ENCODE measurements at regions not wholly inside any gene's neighbourhood (a gene's known extent, or its start where the extent isn't known, plus 50 kb on each side); places are given as distances from the start of the nearest gene placed in this dataset.

DNA sequence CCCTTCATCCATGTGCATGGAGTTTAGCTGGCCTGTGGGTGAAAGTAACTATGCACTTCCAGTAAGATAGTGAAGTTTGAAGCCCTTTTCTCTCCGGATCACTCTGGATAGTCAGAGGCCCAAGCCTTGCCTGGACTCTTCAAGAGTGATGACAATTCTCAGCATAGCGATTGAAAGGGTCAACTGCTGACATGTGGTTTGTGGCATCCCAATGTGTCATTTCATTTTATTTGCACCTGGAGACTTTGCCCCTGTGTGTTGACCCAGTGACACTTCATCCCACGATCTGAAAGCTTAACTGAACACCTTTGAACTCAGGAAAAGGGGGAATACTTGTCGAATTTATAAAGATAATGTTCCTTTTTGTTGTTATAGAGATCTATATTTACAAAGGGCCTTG is 711.9 kb upstream of the TMEM132C start:
- no peaks in the 10 kb centered on the region for H3F3A ChIP-seq (ENCODE audit: insufficient read depth, low read length, poor library complexity, severe bottlenecking)
- no peak overlapping the region for H3K9ac ChIP-seq (ENCODE audit: low read length)
- H4K20me1 ChIP-seq (ENCODE audit: insufficient read depth), result no peaks in the 10 kb centered on the region
- TF ChIP-seq SMC3 (conservative IDR thresholded peaks at IDR 0.05; ENCODE audit: poor library complexity) (no peak), EP300 (conservative IDR thresholded peaks at IDR 0.05; ENCODE audit: poor library complexity, severe bottlenecking) (no peak), EZH2 (IDR thresholded peaks at IDR 0.05; ENCODE audit: borderline replicate concordance, insufficient read depth, low read length, poor library complexity, severe bottlenecking) (no peak), TAF1 (IDR thresholded peaks at IDR 0.05; ENCODE audit: low read depth) (no peak), MXI1 (conservative IDR thresholded peaks at IDR 0.05; ENCODE audit: poor library complexity, severe bottlenecking) (no peak), POLR2AphosphoS5 (IDR thresholded peaks at IDR 0.05) (no peak), REST (IDR thresholded peaks at IDR 0.05; ENCODE audit: borderline replicate concordance) (no peak), RAD21 (conservative IDR thresholded peaks at IDR 0.05) (no peak)
- TF ChIP-seq, protein P1, sequence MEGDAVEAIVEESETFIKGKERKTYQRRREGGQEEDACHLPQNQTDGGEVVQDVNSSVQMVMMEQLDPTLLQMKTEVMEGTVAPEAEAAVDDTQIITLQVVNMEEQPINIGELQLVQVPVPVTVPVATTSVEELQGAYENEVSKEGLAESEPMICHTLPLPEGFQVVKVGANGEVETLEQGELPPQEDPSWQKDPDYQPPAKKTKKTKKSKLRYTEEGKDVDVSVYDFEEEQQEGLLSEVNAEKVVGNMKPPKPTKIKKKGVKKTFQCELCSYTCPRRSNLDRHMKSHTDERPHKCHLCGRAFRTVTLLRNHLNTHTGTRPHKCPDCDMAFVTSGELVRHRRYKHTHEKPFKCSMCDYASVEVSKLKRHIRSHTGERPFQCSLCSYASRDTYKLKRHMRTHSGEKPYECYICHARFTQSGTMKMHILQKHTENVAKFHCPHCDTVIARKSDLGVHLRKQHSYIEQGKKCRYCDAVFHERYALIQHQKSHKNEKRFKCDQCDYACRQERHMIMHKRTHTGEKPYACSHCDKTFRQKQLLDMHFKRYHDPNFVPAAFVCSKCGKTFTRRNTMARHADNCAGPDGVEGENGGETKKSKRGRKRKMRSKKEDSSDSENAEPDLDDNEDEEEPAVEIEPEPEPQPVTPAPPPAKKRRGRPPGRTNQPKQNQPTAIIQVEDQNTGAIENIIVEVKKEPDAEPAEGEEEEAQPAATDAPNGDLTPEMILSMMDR (IDR thresholded peaks at IDR 0.05; ENCODE audit: poor library complexity, severe bottlenecking), result no peak
- no peaks in the 10 kb centered on the region for H3K9me2 ChIP-seq (ENCODE audit: insufficient read depth, low read length)
- no peak overlapping the region for H2AFZ ChIP-seq (ENCODE audit: low read depth, low read length)
- no peaks in the 10 kb centered on the region for H3K27me3 ChIP-seq (ENCODE audit: insufficient read depth, low read depth, low read length)
- no peaks in the 10 kb centered on the region for H3K9me3 ChIP-seq (ENCODE audit: low read length)
- no peak overlapping the region for H3K27ac ChIP-seq (ENCODE audit: low read length)
- H3K4me2 ChIP-seq (ENCODE audit: low read length), result no peak overlapping the region
- no peaks in the 10 kb centered on the region for H3K79me2 ChIP-seq (replicated peaks; ENCODE audit: insufficient read depth, low read length)
- H3K36me3 ChIP-seq (ENCODE audit: insufficient read depth, low read length), result no peaks in the 10 kb centered on the region
- H3K4me3 ChIP-seq (ENCODE audit: low read length), result no peak overlapping the region

DNA sequence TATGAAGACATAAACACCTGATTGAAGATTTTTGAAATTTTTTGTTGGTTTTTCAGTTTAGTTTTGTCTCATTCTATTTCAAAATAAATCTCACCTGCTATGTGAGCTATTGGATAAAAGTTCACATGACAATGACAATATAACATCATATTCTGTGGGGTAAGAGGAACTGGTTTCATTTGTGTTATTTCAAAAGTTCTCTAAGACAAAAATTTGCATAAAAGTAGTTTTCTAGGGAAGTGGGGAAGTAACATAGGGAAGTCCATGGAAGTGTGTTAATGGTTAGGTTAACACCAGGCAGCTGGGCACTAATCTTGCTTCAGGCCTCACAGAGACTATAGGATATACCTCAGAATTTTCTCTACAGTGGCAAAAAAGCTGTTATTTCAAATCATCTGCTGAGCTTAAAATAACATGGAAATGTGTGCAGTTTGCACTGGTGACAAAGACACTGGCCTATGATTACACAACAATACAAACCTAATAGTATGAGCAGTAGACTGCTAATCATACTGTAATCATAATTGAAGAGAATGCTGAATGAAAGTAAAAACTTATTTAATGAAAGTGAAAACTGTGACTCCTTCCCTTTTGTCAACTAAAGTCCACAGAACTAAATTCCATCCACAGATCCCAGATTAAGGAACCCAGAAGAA is 710.6 kb upstream of the TMEM132C start:
- no peaks in the 10 kb centered on the region for H3K9me2 ChIP-seq (ENCODE audit: insufficient read depth, low read length)
- H3K9me3 ChIP-seq (ENCODE audit: low read length), result no peaks in the 10 kb centered on the region
- H3K27me3 ChIP-seq (ENCODE audit: insufficient read depth, low read depth, low read length), result no peaks in the 10 kb centered on the region
- H3K9ac ChIP-seq (ENCODE audit: low read length), result no peak overlapping the region
- H3K4me2 ChIP-seq (ENCODE audit: low read length), result no peak overlapping the region
- TF ChIP-seq EZH2 (IDR thresholded peaks at IDR 0.05; ENCODE audit: borderline replicate concordance, insufficient read depth, low read length, poor library complexity, severe bottlenecking), result no peak
- TF ChIP-seq, protein P1 (IDR thresholded peaks at IDR 0.05; ENCODE audit: poor library complexity, severe bottlenecking), result no peak
- no peak for TF ChIP-seq MXI1 (conservative IDR thresholded peaks at IDR 0.05; ENCODE audit: poor library complexity, severe bottlenecking)
- no peak for TF ChIP-seq REST (IDR thresholded peaks at IDR 0.05; ENCODE audit: borderline replicate concordance)
- TF ChIP-seq EP300 (conservative IDR thresholded peaks at IDR 0.05; ENCODE audit: poor library complexity, severe bottlenecking), result no peak
- no peak for TF ChIP-seq POLR2AphosphoS5 (IDR thresholded peaks at IDR 0.05)
- TF ChIP-seq RAD21 (conservative IDR thresholded peaks at IDR 0.05), result no peak
- no peak for TF ChIP-seq TAF1 (IDR thresholded peaks at IDR 0.05; ENCODE audit: low read depth)
- no peak for TF ChIP-seq SMC3 (conservative IDR thresholded peaks at IDR 0.05; ENCODE audit: poor library complexity)
- no peaks in the 10 kb centered on the region for H3K36me3 ChIP-seq (ENCODE audit: insufficient read depth, low read length)
- no peaks in the 10 kb centered on the region for H3K79me2 ChIP-seq (replicated peaks; ENCODE audit: insufficient read depth, low read length)
- no peaks in the 10 kb centered on the region for H3F3A ChIP-seq (ENCODE audit: insufficient read depth, low read length, poor library complexity, severe bottlenecking)
- no peak overlapping the region for H2AFZ ChIP-seq (ENCODE audit: low read depth, low read length)
- no peak overlapping the region for H3K27ac ChIP-seq (ENCODE audit: low read length)
- no peaks in the 10 kb centered on the region for H4K20me1 ChIP-seq (ENCODE audit: insufficient read depth)
- H3K4me3 ChIP-seq (ENCODE audit: low read length), result no peak overlapping the region
